ENCODE measurements at regions not wholly inside any gene's neighbourhood (a gene's known extent, or its start where the extent isn't known, plus 50 kb on each side); places are given as distances from the start of the nearest gene placed in this dataset.

GRCh38 chr2:20563251-20563650, 87.6 kb downstream of the HS1BP3 start:
- TF ChIP-seq CTCF (IDR thresholded peaks at IDR 0.05) (no peak), POLR2A (IDR thresholded peaks at IDR 0.05) (no peak), POLR2AphosphoS5 (IDR thresholded peaks at IDR 0.05; ENCODE audit: insufficient read depth in 1 of 2, low read depth in 1 of 2) (no peak)

Measured in vagina (tissue), 2 donors.